OCI-M1 (cell line): ENCODE measurements at regions not wholly inside any gene's neighbourhood (a gene's known extent, or its start where the extent isn't known, plus 50 kb on each side); places are given as distances from the start of the nearest gene placed in this dataset.
A peak's percentile ranks its signal among the peaks of the same experiment; 100 is the strongest.
"Not testable (repeated sequence)": the region's sequence is repeated elsewhere in the genome, so short reads cannot be mapped to it uniquely, and the experiment has no call there.

Experiments used
- DNase-seq: peaks from one replicate; lab custom pipeline; 2025; lab: John Stamatoyannopoulos, UW

DNA sequence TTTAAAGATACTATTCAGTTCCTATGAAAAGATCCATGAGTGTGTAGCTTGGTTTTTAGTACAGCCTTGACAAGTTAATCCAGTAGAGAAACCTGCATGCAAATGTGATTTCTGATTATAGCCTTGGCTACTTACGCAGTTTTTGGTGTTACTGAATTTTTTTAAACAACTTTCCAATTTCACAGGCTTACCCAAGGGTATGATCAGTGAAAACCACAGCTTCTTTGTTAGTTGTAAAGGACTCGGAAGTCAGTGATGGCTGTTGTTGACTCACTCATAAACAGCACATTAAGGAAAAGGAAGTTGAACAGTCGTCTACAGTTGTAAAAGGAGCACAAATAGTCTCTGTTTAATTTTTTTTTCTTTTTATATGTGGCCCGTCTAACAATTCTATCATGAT, 924.6 kb upstream of the ADAMTS5 start:
- DNase-seq: not testable (repeated sequence)

- DNase-seq: not testable (repeated sequence)
Measured at GRCh38 chr21:27887808-27888455, 921.0 kb upstream of the ADAMTS5 start.

GRCh38 chr21:27885296-27885711, 918.4 kb upstream of the ADAMTS5 start:
- DNase-seq: no peak

- not testable (repeated sequence) for DNase-seq
Measured at GRCh38 chr21:27881331-27881730, 914.4 kb upstream of the ADAMTS5 start.

DNA sequence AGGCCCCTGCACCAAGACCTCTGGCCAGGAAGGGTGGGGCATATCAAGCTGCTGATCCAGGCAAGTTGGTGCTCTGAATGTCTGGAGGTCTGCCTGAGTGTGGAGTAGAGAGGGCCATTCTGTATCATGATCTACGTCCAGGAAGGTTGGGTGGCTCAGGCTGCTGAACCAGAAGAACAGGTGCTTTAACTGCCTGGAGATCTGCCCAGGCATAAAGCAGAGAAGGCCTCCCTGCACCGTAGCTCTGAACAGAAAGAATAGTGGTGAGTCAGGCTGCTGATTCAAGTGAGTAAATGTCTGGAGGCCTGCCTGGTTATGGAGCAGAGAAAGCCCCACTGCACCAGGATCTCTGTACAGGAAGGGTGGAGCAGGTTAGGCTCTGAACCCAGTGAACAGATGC, 905.5 kb upstream of the ADAMTS5 start:
- not testable (repeated sequence) for DNase-seq

DNA sequence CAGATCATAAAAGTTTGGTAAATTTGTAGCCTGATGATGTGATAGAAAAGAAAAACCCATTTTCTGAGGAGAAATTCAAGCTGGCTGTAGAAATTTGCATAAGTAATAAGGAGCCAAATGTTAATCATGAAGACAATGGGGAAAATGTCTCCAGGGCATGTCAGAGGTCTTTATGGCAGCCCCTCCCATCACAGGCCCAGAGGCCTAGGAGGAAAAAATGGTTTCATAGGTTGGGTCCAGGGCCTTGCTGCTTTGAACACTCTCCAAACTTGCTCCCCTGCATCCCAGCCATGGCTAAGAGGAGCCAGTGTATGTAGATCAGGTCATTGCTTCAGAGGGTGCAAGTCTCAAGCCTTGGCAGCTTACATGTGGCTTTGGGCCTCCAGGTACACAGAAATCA, 903.9 kb upstream of the ADAMTS5 start:
- DNase-seq: not testable (repeated sequence)

DNA sequence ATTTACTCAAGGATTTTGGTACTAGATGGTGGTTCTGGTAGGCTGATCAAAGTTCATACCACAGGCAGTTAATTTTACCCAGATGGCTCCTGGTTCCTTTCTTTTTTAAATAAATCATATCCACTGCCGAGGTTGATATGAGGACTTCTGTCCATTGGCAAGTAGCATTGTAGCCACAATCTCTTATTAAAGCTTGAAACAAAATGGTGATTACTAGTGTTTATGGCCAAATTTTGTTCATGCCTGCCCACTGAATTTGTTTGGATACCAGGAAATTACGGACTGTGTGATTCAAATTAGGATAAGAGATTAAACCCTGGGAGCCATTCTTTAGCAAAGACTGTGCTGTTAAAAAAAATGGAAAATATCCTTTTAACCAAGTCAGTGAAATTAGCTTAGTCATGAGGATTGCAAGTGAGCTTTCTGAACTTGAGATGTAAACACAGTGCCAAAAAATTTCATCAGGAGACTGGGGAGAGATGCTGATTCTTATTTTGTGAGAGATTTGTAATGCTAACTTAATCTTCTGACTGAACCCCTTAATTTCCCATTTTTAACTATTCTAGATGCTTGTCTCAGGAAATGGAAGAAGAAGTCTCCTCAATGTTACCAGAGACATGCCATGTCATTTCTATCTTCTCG, 893.5 kb upstream of the ADAMTS5 start:
- peak; percentile 17 for DNase-seq

DNA sequence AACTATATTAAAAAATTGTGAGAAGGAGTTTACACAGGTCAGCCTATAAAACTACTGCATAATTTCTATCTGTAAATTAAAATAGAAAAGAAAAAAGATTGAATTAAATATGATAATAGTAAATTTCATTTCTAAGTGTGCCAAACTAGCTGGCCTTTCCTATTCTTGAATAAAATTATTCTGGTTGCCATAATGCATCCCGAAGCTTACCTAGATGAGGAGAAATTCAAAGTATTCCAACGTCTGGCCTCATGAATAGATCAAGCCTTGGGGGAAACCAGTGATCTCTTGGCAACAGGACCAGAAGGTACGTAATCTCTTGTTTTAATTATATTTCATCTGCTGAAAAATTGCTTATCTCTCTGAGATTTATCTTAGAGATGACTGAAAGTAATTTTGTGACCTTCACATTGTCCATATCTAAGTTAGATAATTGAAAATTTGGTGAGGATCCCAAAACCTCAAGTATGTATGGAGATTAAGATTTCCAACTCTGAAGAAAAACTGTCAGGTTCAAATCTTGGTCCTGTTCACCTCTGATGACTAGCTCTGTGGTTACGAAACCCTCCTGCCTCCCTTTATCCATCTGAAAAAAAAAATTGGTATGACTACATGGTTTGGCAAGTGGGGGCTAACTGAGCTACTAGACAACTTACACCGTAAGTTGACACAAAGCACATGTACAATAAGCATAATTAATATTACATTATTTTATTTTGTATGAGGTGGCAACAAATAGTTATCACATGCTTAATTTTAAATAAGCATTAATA, 891.4 kb upstream of the ADAMTS5 start:
- not testable (repeated sequence) for DNase-seq

GRCh38 chr21:27856988-27857387, 890.1 kb upstream of the ADAMTS5 start:
- DNase-seq: not testable (repeated sequence)

- DNase-seq: no peak
Measured at GRCh38 chr21:27841084-27841672, 874.3 kb upstream of the ADAMTS5 start.

- DNase-seq: no peak
Measured at GRCh38 chr21:27840262-27840661, 873.4 kb upstream of the ADAMTS5 start.

DNA sequence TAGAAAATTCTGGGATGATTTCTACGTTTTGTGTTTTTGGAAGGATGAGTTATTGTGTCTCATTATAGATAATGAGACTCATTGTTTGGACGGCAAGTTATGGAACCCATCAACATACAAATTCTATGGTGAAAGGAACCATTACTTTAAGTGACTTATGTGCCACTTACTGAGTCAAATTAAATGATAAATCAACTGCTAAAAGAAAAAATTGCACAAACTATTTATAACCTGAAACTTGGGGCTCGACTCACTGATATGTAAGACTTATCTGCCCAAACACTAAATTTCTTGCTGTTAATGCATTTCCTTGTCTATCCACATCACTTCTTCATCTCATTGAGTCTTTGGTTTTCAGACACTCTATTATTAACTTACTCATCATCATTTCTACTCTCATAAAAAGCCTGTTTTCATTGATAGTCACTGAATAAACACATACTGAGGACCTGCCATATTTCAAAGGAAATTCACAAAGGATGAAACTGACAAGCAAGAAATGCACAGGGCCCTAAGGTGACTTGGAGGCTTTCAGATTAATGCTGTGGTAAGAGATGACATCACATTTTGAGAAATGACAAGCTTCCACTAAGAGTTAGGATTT, 872.7 kb upstream of the ADAMTS5 start:
- DNase-seq: no peak

- DNase-seq: no peak
Measured at GRCh38 chr21:27838573-27838972, 871.7 kb upstream of the ADAMTS5 start.

- DNase-seq: no peak
Measured at GRCh38 chr21:27837936-27838335, 871.0 kb upstream of the ADAMTS5 start.

- no peak for DNase-seq
Measured at GRCh38 chr21:27833298-27833697, 866.4 kb upstream of the ADAMTS5 start.

- DNase-seq: no peak
Measured at GRCh38 chr21:27831816-27832569, 865.1 kb upstream of the ADAMTS5 start.

DNA sequence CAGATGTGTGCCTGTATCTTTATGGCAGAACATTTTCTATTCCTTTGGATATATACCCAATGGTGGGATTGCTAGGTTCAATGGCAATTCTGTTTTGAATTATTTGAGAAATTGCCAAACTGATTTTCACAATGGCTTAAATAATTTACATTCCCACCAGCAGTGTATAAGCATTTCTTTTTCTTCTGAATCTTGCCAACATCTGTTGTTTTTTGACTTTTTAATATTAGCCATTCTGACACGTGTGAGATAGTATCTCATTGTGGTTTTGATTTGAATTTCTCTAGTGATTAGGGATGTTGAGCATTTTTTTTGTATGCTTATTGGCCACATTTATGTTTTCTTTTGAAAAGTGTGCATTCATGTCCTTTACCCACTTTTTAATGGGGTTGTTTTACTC, 864.3 kb upstream of the ADAMTS5 start:
- DNase-seq: no peak

DNA sequence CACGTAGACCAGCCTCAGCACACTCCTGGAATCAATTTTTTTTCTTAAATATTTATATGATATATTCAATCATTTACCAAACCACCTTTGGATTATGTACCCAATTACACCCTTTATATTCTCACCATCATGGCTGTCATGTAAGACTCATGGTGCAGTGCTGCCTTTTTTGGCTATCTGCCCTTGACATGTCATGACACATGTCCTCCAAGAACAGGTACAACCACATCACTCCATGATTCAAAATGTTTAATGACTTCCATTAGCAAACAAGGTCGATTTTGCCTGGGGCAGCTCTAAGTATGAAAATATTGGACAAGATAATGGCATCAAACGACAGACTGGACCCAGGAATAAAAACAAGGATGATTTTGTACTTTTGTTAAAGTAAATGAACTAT, 861.1 kb upstream of the ADAMTS5 start:
- DNase-seq: no peak

DNA sequence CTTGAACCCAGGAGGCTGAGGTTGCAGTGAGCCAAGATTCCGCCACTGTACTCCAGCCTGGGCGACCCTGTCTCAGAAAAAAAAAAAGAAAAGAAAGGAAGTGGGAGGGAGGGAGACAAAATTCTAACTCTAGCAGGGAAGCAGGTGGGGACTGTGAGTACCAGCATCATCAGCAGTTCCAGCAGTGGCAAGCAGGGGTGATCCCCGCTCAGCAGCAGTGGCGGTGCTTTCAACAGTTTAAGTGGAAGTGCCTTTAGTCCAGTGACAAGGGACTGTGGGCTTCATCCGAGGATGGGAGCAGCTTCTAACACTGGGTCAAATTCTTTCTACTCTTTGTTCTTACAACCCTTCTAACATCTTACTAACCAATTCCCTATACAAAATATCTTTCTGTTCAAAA, 858.1 kb upstream of the ADAMTS5 start:
- DNase-seq: no peak

- no peak for DNase-seq
Measured at GRCh38 chr21:27823652-27824201, 856.8 kb upstream of the ADAMTS5 start.

- no peak for DNase-seq
Measured at GRCh38 chr21:27820342-27820741, 853.5 kb upstream of the ADAMTS5 start.
